ENCODE measurements at regions not wholly inside any gene's neighbourhood (a gene's known extent, or its start where the extent isn't known, plus 50 kb on each side); places are given as distances from the start of the nearest gene placed in this dataset.
A peak's percentile ranks its signal among the peaks of the same experiment; 100 is the strongest.
"Not testable (repeated sequence)": the region's sequence is repeated elsewhere in the genome, so short reads cannot be mapped to it uniquely, and the experiment has no call there.

GRCh38 chr13:66152596-66152995 lies 1077.5 kb downstream of the PCDH9 start:
- no peak for DNase-seq (ENCODE audit: low read depth in 2 of 2)

GRCh38 chr13:66144357-66144756 lies 1085.8 kb downstream of the PCDH9 start:
- not testable (repeated sequence) for DNase-seq (ENCODE audit: low read depth in 2 of 2)

- no peak for DNase-seq (ENCODE audit: low read depth in 2 of 2)
These were observed 1090.4 kb downstream of the PCDH9 start for GRCh38 chr13:66139701-66140100.

GRCh38 chr13:66139250-66139649 lies 1090.9 kb downstream of the PCDH9 start:
- DNase-seq (ENCODE audit: low read depth in 2 of 2): no peak

GRCh38 chr13:66138172-66138811 lies 1091.8 kb downstream of the PCDH9 start:
- no peak for DNase-seq (ENCODE audit: low read depth in 2 of 2)

GRCh38 chr13:66137384-66137783 lies 1092.8 kb downstream of the PCDH9 start:
- no peak for DNase-seq (ENCODE audit: low read depth in 2 of 2)

- DNase-seq (ENCODE audit: low read depth in 2 of 2): no peak
These were observed 1101.4 kb downstream of the PCDH9 start for GRCh38 chr13:66128692-66129269.

GRCh38 chr13:66128201-66128600 lies 1101.9 kb downstream of the PCDH9 start:
- no peak for DNase-seq (ENCODE audit: low read depth in 2 of 2)

- no peak for DNase-seq (ENCODE audit: low read depth in 2 of 2)
These were observed 1112.6 kb downstream of the PCDH9 start for GRCh38 chr13:66117563-66117962.

GRCh38 chr13:66113882-66114526 lies 1116.1 kb downstream of the PCDH9 start:
- DNase-seq (ENCODE audit: low read depth in 2 of 2): peak; percentile 85 to 86

GRCh38 chr13:66111628-66112027 lies 1118.5 kb downstream of the PCDH9 start:
- no peak for DNase-seq (ENCODE audit: low read depth in 2 of 2)

- no peak for DNase-seq (ENCODE audit: low read depth in 2 of 2)
These were observed 1123.9 kb downstream of the PCDH9 start for GRCh38 chr13:66106246-66106645.

- DNase-seq (ENCODE audit: low read depth in 2 of 2): peak; percentile 25 to 32
These were observed 1127.3 kb downstream of the PCDH9 start for GRCh38 chr13:66102864-66103263.

GRCh38 chr13:66099825-66100224 lies 1130.3 kb downstream of the PCDH9 start:
- no peak for DNase-seq (ENCODE audit: low read depth in 2 of 2)

- no peak for DNase-seq (ENCODE audit: low read depth in 2 of 2)
These were observed 1131.1 kb downstream of the PCDH9 start for GRCh38 chr13:66098931-66099628.

- DNase-seq (ENCODE audit: low read depth in 2 of 2): no peak
These were observed 1140.4 kb downstream of the PCDH9 start for GRCh38 chr13:66089711-66090110.

- DNase-seq (ENCODE audit: low read depth in 2 of 2): no peak
These were observed 1142.8 kb downstream of the PCDH9 start for GRCh38 chr13:66087269-66087710.

- no peak for DNase-seq (ENCODE audit: low read depth in 2 of 2)
These were observed 1152.9 kb downstream of the PCDH9 start for GRCh38 chr13:66077132-66077689.

GRCh38 chr13:66076417-66076816 lies 1153.7 kb downstream of the PCDH9 start:
- DNase-seq (ENCODE audit: low read depth in 2 of 2): no peak

GRCh38 chr13:66074018-66074615 lies 1156.0 kb downstream of the PCDH9 start:
- DNase-seq (ENCODE audit: low read depth in 2 of 2): no peak

GRCh38 chr13:66072097-66072496 lies 1158.0 kb downstream of the PCDH9 start:
- DNase-seq (ENCODE audit: low read depth in 2 of 2): not testable (repeated sequence)

GRCh38 chr13:66071608-66072007 lies 1158.5 kb downstream of the PCDH9 start:
- DNase-seq (ENCODE audit: low read depth in 2 of 2): no peak

All from fibroblast of skin of left quadriceps (primary cell).